HG03460 (cell line): ENCODE measurements at regions not wholly inside any gene's neighbourhood (a gene's known extent, or its start where the extent isn't known, plus 50 kb on each side); places are given as distances from the start of the nearest gene placed in this dataset.
"Not testable (repeated sequence)": the region's sequence is repeated elsewhere in the genome, so short reads cannot be mapped to it uniquely, and the experiment has no call there.

ENCODE experiments used
- ATAC-seq: cut with Tn5 transposase; IDR thresholded peaks from one replicate; pipeline ENCODE4 v1.9.1; 2021; ENCODE audit not compliant: unreplicated experiment

DNA sequence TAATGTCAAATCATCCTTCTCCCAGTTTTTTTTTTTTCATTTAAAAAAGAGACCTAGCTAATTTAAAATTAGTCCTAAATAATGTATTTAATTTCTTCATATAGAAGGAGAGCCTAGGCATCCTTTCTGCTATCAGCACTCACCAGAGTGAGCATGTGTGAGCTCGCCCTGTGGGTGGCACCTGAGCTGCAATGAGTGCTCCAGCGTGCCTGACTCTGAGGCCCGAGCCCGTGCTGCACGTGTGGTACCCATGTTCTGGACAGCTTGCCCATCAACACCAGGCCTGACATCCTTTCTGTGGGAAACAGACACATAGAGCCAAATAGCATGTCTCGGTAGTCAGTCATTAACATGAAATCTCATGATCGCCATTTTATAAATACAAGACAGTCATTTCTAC lies 381.4 kb downstream of the DTWD2 start:
- ATAC-seq = no peak

DNA sequence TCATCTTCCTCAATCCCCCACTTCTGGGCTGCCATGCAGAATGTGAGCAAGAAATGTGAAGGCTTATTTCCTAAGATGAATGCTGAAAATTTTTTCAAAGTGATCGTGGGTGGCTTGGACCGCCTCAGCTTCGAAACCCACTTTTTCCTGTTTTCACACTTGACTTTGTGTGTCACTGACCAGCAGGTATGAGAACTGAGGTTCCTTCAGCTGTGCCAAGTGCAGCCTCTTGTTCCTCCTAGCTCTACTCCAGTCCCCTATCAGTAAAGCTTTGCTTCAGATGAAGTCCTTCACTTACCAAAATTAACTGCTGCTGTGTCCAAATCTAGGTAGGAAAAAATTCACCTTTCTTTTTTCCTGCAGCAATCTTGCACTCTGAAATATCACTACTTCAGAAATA lies 382.6 kb downstream of the DTWD2 start:
- ATAC-seq = no peak

DNA sequence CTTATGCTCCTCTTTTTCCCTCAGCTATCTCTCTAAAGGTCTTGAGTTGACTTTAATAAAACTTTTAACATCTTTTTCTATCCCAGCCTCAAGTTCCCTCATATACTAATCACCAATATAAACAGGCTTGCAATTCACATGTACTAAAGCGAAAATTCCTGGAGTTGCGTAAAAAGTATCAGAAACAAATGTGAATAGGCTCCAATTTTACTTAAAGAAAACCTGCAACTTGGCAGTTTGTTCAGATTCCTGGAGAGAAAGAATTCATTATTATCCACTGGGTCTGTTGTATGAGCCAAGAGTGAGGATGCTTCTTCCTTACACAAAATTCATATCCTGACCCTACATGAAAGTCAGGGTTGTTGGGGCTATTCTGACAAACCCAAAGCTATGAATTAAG lies 384.2 kb downstream of the DTWD2 start:
- ATAC-seq = no peak

DNA sequence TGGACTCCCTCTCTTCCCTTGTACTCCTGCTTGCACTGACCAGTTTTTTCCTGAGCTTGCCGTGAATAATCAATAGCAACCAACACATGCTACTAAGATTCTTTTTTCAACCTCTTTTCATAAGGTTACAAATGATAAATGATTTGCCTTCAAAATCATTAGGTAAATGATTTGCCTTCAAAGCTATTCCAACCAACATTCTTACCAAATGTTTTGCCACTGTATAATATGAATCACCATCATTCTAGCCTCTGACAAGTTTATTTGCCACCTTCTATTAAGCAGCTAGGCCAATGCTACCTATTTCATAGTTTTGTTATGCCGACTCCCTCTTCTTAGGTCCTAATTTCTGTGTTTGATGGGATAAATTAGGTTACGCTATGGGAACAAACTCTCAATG lies 385.1 kb downstream of the DTWD2 start:
- ATAC-seq = no peak

DNA sequence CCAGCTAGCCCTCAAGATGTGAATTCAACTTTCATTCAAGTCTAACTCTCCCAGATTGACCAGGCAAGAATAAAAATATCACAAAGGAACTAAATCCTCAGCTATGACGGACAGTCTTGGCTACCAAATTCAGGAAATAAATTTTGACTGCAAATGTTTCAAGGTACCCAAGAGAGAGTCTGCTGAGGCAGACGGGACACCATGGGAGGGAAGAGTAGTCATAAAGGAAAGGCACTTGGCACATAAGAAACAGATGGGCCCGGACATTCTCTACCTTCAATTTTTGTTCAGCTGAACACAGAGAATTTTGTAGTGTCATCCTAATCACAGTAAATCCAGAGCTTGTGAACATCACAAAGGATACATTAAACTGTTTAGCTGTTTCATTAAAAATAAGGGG lies 390.0 kb downstream of the DTWD2 start:
- ATAC-seq = no peak

DNA sequence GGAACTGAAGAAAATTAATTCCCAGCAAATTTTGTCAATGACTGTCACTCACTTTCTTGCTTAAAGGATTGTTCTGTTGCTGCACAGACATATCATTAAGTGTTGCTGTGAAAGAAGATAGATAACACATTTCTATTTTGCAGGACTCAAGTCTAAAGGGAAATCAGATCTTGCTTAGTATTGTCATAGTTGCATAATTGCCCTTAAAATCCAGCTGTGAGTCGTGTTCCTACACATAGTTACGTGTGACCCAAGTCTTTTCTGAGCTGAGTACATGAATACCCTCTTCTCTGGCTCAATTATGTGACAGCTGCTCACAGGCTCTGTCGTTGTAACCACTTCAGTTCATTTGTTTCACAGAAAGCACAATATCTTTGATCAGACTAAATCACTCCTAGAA lies 390.8 kb downstream of the DTWD2 start:
- no peak for ATAC-seq

DNA sequence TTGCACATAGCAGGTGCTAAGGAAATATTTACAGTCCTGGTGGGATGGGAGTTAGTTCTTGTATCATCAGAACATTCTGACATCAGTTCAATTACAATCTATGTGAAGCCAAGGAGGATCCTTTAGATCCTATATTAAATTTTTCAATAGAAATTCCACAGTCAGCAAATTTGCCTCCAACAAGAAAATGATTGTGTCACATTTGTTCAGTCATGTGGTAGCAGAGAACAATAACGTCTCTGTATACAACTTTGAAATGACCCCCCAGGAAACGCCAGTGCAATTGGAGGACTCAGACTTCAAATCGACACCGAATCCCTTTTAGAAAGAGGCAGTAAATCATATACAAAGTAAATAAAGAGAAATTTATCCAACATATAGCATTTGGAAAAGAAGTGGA lies 392.1 kb downstream of the DTWD2 start:
- no peak for ATAC-seq

DNA sequence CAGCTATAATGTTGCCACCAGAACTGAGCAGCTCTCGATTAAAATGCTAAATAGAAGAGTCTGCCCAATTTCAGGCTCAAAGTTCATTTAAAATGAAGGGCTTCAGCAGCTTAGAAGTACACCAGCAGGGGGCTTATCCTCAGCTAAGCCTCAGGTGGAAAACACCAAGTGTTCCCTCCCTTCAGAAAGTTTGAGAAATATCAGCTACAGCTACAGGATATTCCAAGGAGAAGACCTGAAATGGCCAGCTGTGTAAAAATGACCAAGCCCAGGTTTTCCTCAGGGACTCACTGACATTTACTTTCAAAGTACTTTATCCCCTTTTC lies 395.4 kb downstream of the DTWD2 start:
- no peak for ATAC-seq

DNA sequence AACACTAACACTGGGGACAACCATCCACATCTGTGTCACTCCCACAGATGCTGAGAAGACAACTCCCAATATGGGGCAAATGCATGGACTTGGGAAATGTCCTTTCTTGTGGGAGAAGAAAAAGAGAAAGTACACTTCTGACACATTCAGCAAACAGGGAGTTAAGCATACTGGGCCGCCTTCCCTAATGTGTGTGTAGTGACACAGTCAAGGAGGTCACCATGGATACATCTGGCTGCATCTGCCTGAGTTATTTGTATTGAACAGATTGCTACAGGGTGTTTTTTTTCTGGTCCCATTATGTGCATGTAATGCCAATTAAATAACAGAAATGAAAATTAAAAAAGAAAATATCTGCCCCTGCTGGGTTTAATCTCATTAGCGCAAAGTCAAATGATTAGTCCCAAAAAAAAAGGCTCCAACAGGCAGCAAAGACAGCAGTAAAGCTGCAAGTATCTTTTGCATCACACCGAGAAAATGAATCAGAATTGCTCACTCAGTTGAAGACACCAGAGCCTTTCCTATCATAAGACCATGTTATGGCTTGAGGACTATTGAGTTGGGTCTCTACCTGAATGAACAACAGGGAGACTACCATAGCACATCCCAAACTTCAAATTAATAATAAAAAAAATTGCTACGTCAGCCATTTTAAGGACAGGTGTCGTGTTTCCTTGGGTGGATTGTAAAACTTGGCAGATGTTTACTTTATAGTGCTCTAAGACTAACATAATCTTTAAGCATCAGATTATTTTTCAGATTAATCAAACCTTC lies 395.9 kb downstream of the DTWD2 start:
- no peak for ATAC-seq

DNA sequence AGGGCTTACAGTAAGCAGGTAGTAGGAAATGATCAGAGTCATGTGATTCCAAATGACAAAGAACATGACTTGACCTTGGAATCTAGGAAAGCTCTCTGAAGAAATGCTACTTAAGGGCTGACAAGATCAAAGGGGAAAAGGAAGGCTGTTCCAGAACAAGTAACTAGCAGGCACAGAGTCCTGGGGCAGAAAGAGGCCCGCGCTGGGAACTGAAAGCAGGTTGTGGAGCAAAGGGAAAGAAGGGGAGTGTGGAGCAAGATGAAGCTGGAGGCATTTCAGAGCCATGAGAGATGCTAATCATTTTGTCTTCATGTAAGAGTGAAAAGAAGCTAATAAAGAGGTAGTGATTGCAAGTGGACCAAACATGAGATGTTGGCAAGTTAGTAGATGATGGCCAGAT lies 397.5 kb downstream of the DTWD2 start:
- ATAC-seq = no peak

DNA sequence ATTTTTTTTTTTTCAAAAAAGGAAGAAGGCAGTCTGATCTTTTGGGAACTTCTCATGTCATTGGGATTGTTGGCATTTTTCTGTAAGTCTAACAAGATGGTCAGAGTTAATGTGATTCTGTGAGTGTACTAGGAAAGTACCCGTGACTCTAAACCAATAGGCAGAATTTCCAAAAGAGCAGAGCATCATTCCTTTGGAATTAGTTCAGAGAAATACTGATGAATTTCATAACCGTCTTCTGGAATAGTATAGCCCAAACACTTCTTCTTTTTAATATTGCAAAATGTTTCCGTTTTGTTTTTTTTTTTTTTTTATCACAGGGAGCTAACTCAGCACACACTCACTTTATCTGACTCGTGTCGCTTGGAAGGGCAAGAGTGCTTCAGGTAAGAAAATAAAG lies 407.4 kb downstream of the DTWD2 start:
- no peak for ATAC-seq

DNA sequence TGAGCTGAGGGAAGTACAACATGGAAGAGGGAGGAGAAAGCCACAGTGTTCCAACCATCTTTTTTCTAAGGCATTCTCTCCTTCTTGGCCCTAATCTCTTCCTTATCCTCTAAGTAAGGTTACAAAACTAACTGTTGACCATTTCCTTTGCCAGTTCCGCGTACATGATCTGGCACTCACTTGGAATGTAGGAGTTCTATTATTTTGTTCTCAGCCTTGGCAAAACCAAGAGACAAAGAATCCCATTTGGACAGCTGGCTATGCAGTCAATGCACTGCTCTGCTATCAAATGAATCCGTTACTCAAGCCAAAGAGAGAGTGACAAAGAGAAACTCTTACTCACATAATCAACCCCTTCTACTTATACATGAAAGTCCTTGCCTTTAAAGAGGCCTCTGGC lies 410.3 kb downstream of the DTWD2 start:
- no peak for ATAC-seq

DNA sequence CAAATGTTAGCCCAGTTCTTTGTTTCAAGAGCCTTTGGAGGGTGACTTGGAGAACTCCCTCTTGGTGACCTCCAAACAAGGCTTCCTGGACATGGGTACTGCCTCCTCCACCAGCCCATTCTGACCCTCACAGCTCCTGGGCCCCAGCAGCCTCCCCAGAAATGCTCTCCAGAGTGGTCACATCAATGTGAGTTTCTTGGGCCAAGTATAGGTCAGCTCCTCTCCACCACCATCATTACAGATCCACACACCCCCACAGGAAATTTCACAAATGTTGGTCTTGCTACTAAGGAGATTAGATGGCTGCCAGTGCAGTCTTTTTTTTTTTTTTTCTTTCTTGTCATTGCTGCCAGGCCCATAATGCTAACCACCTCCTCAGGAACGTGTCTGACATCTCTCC lies 410.7 kb downstream of the DTWD2 start:
- no peak for ATAC-seq

DNA sequence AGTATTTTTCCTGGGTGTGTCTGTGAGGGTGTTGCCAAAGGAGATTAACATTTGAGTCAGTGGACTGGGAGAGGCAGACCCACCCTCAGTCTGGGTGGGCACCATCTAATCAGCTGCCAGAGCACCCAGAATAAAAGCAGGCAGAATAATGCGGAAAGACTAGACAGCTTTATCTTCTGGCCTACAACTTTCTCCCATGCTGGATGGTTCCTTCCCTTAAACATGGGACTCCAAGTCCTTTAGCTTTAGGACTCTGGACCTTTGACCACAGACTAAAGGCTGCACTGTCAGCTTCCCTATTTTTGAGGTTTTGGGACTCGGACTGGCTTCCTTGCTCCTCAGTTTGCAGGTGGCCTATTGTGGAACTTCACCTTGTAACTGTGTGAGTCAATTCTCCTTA lies 418.1 kb downstream of the DTWD2 start:
- ATAC-seq = not testable (repeated sequence)

DNA sequence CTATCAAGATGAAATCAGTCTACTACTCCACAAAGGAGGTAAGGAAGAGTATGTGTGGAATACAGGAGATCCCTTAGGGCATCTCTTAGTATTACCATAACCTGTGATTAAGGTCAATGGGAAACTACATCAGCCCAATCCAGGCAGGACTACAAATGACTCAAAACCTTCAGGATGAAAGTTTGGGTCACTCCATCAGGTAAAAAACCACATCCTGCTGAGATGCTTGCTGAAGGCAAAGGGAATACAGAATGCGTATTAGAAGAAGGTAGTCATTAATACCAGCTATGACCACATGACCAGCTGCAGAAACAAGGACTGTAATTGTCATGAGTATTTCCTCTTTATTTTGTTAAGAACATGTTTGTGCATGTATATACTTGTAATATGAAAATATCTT lies 418.8 kb downstream of the DTWD2 start:
- not testable (repeated sequence) for ATAC-seq

DNA sequence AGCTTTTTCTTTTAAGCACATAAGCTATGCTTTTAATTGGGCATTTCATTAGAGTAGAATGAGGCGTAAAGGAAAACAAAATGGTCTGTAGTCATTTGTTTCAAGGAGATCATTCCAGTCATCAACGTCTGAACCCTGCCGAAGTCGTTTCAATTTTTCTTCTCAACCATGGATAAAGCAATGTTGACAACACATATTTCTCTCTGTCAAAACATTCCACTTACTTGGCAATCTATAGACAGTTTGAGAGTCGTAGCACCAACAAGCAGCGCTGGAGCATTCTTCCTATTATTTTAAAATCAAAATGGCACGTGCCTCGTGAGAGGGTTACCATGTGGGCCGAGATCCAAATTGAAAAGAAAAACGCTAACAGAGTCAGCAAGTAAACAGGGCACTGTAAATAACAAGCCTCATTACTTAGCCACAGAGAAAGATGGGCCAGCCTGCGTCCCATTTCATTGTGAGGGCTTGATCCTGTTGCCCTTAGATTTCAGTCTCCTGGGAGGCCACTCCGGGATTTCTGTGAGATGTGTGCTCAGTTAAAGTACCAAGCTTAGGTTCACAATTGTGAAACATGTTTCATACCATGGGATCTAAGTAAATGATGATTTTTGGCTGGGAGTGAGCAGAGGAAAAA lies 422.9 kb downstream of the DTWD2 start:
- ATAC-seq = no peak

DNA sequence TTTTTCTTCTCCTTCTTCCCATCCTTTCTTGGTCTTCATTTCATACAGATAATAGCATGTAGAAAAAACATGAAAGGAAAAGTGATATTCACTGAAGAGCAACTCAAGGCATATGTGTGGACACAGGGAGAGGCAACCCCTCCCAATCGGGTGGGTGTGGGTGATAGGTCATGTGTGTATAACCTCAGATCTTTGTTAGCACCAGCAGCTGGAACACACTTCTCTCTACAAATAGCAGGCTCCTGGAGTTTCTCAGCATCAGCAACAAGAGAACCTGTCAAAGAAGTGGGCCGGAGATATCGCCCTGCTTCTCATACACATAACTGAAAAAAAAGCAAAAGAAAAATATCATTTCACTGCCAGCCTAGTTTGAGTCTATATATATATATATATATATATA lies 426.4 kb downstream of the DTWD2 start:
- no peak for ATAC-seq

DNA sequence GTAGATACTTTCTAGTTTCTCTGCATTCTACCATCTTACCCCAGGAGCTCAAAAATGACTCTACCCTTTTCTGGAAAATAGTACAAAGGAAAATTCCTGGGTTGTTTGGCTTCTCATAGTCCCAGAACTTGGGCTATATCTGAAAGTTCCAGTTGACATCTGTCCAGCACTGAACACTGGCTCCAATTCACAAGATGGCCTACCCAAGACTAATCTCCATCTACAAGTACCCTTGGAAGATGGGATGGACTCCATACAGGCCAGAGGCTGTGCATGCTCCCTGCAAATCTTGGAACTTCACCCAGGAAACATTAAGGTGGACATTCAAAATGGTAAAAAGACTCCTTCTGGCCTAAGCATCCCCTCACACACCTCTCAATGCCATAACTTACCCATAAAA lies 427.1 kb downstream of the DTWD2 start:
- ATAC-seq = no peak

DNA sequence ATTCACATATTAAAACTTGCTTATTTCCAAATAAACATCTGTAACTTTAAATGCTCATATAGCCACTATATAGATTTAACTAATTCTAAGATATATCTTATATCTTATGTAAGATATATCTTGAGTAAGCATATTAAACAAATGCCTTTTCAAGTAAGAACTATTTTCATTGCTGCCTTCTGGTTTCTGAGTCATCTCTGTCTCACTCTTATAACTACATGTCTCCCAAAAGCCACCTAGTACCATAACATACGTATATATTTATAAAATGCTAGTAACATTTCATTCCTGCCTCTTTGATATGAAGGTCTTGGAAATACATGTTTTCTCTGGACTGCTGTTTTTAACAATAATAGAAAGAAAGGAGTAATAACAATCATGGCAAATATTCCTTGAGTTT lies 429.5 kb downstream of the DTWD2 start:
- no peak for ATAC-seq

DNA sequence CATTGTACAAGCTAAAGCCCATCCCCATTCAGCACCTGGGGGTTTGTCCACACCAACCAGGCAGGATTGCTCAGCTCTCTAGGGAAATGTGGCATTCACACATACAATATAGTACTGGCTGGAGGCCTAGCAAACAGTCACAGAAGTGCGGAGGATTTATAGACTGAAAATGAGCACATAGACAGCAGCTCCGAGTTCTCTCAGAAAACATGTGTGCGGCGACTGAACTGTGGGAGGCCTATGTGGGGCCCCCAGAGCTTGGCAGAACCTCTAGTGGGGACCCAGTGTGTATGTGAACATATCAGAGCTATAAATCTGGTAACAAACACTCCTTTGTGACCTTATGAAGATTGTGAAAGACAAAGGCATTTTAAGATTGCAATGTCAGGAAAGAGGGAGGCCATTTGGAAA lies 431.1 kb downstream of the DTWD2 start:
- ATAC-seq = no peak

DNA sequence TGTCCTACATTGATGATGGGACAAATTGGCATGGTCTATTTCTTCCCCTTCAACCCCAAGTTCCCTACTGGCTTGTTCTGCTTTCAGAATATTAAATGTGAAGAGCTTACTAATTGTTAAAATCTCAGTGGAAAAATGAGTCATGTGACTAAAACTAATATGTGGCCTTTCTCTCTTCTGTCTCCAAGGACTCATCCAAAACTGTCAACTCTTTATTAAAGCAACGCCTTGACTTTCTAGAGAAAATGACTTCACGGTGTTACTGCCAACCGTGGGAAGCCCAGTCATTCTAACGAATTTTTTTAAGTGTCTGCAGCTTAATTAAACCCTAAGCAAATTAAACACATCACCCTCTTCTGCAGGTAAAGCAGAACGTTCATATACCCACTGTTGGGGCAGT lies 431.6 kb downstream of the DTWD2 start:
- ATAC-seq = no peak

DNA sequence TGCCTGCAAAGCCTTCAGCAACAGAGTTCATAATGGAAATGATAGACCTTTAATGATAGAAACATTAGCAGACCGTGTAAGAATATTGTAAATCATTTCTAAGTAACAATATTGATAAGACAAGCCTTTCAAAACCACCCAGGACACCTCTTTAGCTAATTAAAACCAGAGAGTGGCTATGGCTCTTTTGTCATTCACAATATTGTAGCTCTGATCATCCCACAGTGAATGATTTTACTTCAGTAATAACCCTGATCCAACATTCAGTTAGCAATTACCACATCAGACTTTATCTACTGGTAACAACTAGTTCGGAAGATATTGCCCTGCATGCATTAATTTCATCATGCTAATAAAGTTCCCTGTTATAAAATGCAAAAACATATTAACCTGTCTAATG lies 432.6 kb downstream of the DTWD2 start:
- ATAC-seq = no peak

DNA sequence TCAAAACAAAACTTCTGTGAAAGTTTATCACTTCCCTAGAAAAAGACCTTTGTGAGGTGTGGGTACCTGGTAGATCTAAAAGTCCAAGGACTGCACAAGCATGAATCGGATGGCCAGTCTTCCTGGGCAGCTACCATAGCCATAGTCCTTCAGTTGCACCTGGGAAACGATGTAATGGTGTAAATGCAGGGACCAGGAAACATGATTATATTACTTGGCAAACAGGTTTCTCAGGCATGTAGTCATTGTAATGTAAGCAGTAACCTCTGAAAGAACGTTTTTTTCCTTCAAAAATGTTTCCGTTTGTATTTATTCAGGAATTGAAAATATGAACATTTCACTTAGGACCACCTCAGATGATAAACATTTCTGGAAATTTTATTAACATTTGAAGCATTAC lies 433.4 kb downstream of the DTWD2 start:
- no peak for ATAC-seq
